Mesothelial cell of epicardium (in vitro differentiated cells): ENCODE measurements at regions not wholly inside any gene's neighbourhood (a gene's known extent, or its start where the extent isn't known, plus 50 kb on each side); places are given as distances from the start of the nearest gene placed in this dataset.
"Not testable (repeated sequence)": the region's sequence is repeated elsewhere in the genome, so short reads cannot be mapped to it uniquely, and the experiment has no call there.

Experiments used
- DNase-seq, 2 experiments: peaks; one replicate each; pipeline ENCODE4 v3.0.0; 2021; ENCODE audit warnings: low spot score in 2 of 2; ENCODE audit not compliant: unreplicated experiment in 2 of 2
- H3K27ac Mint-ChIP-seq: 2 replicates; pipeline ENCODE4 v1.8.0; 2021; ENCODE audit warnings: mixed read lengths
- H3K27me3 Mint-ChIP-seq: 2 replicates; pipeline ENCODE4 v1.8.0; 2021; ENCODE audit warnings: low read depth, mixed read lengths
- H3K36me3 Mint-ChIP-seq: 2 replicates; pipeline ENCODE4 v1.8.0; 2021; ENCODE audit warnings: mixed read lengths
- H3K4me1 Mint-ChIP-seq: 2 replicates; pipeline ENCODE4 v1.8.0; 2021; ENCODE audit warnings: mixed read lengths
- H3K4me3 Mint-ChIP-seq: 2 replicates; pipeline ENCODE4 v1.8.0; 2021; ENCODE audit warnings: mild to moderate bottlenecking, moderate library complexity, mixed read lengths
- H3K9me3 Mint-ChIP-seq: 2 replicates; pipeline ENCODE4 v1.8.0; 2021; ENCODE audit warnings: mixed read lengths
- CTCF ChIP-seq: fragments of 200-600 bp; sonication (generic); IDR thresholded peaks from one replicate; pipeline ENCODE4 v1.5.0; 2021; ENCODE audit warnings: antibody characterized with exemption; ENCODE audit not compliant: unreplicated experiment

- Mint-ChIP-seq H3K27ac (no peak overlapping the region), H3K9me3 (peaks cover 10% of the 10 kb centered on the region)
Observed at GRCh38 chr6:85347812-85348211, 102.1 kb upstream of the NT5E start.

GRCh38 chr6:85346196-85346595, 103.7 kb upstream of the NT5E start:
- TF ChIP-seq CTCF = no peak
- Mint-ChIP-seq H3K9me3 (peaks cover 15% of the 10 kb centered on the region), H3K4me3 (no peak overlapping the region), H3K27me3 (no peaks in the 10 kb centered on the region), H3K27ac (no peak overlapping the region), H3K36me3 (no peaks in the 10 kb centered on the region), H3K4me1 (peaks cover 5% of the 10 kb centered on the region)
- no peak for DNase-seq

More at GRCh38 chr6:85347812-85348211, 102.1 kb upstream of the NT5E start:
- Mint-ChIP-seq H3K36me3 (no peaks in the 10 kb centered on the region), H3K27me3 (no peaks in the 10 kb centered on the region), H3K4me1 (peaks cover 5% of the 10 kb centered on the region), H3K4me3 (no peak overlapping the region)
- no peak for DNase-seq
- TF ChIP-seq CTCF = no peak

- H3K4me1 Mint-ChIP-seq = peaks cover 5% of the 10 kb centered on the region
- H3K36me3 Mint-ChIP-seq = no peaks in the 10 kb centered on the region
- no peak overlapping the region for H3K27ac Mint-ChIP-seq
- H3K9me3 Mint-ChIP-seq = peaks cover 15% of the 10 kb centered on the region
- no peak overlapping the region for H3K4me3 Mint-ChIP-seq
- no peaks in the 10 kb centered on the region for H3K27me3 Mint-ChIP-seq
- no peak for DNase-seq
- no peak for TF ChIP-seq CTCF
Observed at GRCh38 chr6:85344996-85345395, 104.9 kb upstream of the NT5E start.

- Mint-ChIP-seq H3K36me3 (no peaks in the 10 kb centered on the region), H3K4me3 (no peak overlapping the region), H3K27me3 (no peaks in the 10 kb centered on the region), H3K4me1 (peaks cover 5% of the 10 kb centered on the region), H3K9me3 (peaks cover 15% of the 10 kb centered on the region), H3K27ac (no peak overlapping the region)
- no peak for DNase-seq
- TF ChIP-seq CTCF = no peak
Observed at GRCh38 chr6:85343428-85343827, 106.5 kb upstream of the NT5E start.

GRCh38 chr6:85329196-85329595, 120.7 kb upstream of the NT5E start:
- Mint-ChIP-seq H3K27ac (no peak overlapping the region), H3K9me3 (no peaks in the 10 kb centered on the region), H3K27me3 (peaks cover 28% of the 10 kb centered on the region), H3K4me3 (no peak overlapping the region), H3K36me3 (no peaks in the 10 kb centered on the region), H3K4me1 (no peaks in the 10 kb centered on the region)
- DNase-seq = no peak
- TF ChIP-seq CTCF = no peak

GRCh38 chr6:85325811-85326210, 124.1 kb upstream of the NT5E start:
- H3K27ac Mint-ChIP-seq, H3K9me3 Mint-ChIP-seq, DNase-seq, H3K4me1 Mint-ChIP-seq, H3K36me3 Mint-ChIP-seq, H3K4me3 Mint-ChIP-seq: not testable (repeated sequence)
- peaks cover 25% of the 10 kb centered on the region for H3K27me3 Mint-ChIP-seq
